Muscle of arm (tissue), 1 donor: ENCODE measurements at regions not wholly inside any gene's neighbourhood (a gene's known extent, or its start where the extent isn't known, plus 50 kb on each side); places are given as distances from the start of the nearest gene placed in this dataset.

Source experiments
- DNase-seq: peaks from one replicate; pipeline ENCODE4 v3.0.0-alpha.2; 2013

- no peak for DNase-seq
Observed at GRCh38 chr1:5501206-5501930, 490.9 kb downstream of the NPHP4 start.

GRCh38 chr1:5500541-5500940, 491.7 kb downstream of the NPHP4 start:
- DNase-seq = no peak

DNA sequence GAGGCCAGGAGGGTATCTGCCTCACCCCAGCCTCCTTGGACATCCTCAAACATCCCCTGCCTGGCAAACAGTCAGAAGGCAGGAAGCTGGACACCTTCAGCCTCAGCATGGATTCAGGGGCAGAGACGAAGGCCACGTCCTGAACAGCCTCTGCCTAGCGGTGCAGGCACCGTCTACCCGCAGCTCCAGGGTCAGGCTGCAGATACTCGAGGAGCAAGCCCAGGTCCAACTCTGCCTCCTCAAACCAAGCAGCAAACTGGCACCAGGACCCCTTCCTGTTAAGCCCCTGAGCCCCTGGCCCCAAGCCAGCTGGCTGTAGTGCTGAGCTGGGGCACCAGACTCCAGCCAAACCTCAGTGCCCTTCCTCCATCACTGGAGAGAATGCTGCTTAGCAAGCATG, 494.7 kb downstream of the NPHP4 start:
- DNase-seq = no peak

GRCh38 chr1:5495596-5496410, 496.4 kb downstream of the NPHP4 start:
- DNase-seq = no peak

DNA sequence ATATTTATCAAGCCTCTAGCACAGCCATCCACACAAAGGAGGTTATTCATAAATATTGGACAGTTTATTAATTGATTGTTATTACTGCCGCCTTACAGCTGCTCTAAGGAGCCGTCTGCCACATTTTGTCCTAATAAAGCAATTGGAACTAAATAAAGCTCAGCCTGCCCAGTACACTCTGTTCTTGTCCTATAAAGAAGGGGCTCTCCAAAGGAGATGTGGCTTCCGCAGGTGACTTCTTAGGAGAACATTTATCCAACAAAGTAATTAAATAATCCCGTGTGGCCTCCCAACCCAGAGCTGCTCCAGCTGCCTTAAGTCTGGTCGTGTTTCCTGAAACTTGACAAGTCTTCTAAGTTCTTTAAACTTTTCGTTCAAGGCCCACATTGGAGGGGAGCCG, 497.7 kb downstream of the NPHP4 start:
- DNase-seq = no peak

DNA sequence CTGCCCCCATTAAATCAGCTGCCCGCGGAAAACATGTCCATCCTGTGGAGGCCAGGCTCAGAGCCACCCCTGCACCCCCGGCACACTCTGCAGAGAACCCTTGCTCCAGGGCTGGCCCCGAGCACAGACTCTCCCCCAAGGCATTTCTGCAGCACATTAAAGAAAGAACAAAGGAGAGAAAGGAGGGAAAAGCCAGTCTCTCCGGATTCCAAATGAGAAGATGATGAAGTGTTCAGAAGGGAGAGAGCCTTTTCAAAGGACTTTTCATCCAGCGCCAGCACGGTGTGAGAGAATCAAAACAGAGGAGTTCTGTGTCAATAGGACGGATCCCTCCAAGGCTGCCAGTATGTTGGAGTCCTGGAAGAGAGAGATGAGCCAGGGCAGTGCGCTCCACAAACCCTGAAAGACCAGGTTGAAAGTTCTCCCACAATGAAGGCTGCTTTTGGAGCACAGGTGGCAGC, 498.3 kb downstream of the NPHP4 start:
- DNase-seq = no peak

DNA sequence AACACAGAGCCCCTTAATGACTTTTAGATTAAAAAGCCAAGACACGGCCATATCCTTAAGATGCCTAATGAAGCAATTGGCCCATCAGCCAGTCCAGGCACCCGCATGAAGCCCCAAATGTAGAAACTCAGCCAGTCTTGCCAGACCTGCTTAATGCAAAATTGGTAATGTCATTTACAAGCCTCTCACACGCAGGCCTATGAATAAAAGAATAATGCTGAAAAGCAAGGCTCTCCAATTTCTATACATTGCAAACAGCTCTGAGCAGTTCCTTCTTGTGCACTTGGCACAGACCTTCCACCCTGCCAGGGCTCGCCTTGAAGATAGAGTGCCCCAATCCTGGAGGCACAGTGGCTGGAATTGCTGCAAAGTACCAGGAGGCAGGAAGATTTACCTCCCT, 498.9 kb downstream of the NPHP4 start:
- DNase-seq = no peak

GRCh38 chr1:5492846-5493245, 499.4 kb downstream of the NPHP4 start:
- no peak for DNase-seq

DNA sequence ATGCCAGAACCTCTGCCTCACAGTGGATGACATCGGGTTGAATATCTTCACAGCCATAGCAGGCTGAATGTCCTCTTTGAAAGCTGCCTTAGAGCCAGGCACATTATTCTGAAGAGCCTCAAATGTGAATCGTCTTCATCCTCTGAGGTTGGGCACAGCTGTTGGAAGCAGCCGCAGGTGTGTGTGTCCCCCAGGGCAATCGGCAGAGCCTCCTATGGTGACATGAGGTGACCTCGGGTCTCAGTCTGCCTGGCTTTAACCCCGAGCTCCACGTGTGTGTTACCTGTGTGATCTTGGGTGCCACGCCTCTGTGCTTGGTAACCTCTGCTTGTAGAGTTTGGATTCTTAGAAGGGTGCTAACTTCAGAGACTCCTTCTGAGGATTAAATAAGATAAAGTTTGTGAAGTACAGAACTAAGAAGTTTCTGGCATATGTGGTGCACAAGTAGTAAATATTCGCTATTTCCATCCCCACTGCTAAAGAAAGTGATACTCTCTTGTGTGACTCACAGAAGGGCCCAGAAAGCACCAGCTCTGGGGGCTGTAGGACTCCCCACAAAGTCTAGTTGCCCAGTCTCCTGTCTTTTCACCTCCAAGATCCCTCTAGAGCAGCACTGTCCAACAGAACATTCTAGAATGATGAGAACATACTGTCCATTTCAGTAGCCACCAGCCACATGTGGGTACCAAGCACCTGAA, 500.9 kb downstream of the NPHP4 start:
- DNase-seq = no peak

GRCh38 chr1:5490635-5491034, 501.6 kb downstream of the NPHP4 start:
- no peak for DNase-seq

GRCh38 chr1:5488448-5488847, 503.8 kb downstream of the NPHP4 start:
- no peak for DNase-seq

- DNase-seq = no peak
Observed at GRCh38 chr1:5485968-5486696, 506.1 kb downstream of the NPHP4 start.

DNA sequence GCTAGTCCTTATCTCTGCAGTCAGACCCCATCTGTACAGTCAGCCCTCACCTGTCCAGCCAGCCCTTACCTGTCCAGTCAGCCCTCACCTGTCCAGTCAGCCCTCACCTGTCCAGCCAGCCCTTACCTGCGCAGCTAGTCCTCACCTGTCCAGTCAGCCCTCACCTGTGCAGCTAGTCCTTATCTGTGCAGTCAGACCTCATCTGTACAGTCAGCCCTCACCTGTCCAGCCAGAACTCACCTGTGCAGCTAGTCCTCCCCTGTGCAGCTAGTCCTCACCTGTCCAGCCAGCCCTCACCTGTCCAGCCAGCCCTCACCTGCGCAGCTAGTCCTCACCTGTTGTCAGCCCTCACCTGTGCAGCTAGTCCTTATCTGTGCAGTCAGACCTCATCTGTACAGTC, 506.8 kb downstream of the NPHP4 start:
- no peak for DNase-seq

- DNase-seq = no peak
Observed at GRCh38 chr1:5484451-5485165, 507.6 kb downstream of the NPHP4 start.

- no peak for DNase-seq
Observed at GRCh38 chr1:5481889-5482288, 510.3 kb downstream of the NPHP4 start.

DNA sequence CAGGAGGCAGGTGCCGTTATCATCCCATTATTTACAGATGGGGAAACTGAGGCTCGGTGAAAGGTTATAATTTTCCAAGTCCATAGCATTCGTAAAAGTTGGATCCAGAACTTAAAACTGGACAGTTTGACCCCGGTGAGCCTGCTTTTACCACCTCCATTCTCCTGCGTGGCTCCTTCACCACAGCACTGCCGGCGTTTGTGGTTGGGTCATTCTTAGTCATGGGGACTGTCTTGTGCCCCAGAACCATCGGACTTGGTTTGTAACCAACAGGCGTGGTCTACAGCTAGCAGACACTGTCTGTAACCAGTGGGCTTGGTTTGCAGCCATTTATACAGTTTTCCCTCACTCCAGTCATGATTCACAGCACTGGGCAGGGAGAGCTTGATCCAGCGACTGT, 511.3 kb downstream of the NPHP4 start:
- no peak for DNase-seq

DNA sequence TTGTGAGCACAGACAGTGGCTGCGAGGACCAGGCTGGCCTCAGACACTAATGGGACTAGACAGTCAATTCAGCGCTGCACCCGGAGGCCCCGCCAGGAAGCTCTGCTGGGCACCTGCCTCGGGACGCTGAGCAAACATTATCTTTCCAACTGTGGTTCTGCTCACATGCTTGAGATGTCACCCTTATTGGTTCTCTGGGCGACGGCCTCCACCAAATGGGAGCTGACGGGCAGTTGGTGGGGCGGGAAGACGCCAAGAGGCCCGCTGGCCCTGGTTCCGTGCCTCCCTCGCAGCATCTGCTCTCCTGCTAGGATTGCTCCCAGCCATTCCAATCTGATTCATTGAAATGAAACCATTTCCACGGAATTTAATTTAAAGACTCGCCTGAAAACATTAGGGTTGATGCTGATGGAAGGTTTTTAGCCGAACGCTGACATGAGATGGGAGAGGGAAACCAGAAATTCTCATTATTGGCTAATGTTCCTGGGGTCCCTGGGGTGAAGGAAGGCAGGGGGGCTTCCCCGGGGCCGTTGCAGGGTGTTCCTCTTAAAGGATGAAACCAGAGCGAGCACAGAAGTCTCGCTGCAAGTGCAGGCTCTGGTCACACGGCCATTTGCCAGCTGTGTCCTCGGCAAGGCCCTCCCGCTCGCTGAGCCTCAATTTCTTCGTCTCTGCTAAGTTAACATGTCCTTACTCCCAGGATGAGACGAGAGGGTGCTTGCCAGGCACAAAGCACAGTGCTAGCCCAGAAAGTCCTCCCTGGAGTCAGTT, 512.2 kb downstream of the NPHP4 start:
- no peak for DNase-seq

- DNase-seq = no peak
Observed at GRCh38 chr1:5478961-5479360, 513.3 kb downstream of the NPHP4 start.

DNA sequence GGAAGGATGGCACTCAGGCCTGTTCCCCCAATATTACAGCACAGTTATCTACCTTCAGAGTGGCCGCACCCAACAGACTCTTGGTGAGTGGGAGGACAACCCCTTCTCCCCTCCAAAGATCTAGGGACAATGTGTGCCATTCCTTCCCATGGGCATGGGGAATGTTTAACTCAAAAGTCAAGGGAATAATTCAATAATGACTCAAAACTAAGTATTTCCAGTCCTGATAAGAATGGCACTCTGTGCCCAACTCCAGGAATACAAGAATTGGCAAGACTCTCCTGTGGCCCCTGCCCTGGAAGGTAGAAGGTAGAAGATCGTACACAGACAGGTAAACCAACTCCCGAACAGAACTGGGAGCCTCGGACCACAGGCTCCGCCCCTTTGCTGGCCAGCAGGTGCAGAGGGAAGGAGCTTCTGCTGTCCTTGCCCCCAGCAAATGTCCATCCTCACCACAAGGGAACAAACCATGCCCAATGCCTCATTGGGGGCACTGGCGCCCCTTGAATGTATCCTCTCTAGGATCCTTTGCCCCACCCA, 514.0 kb downstream of the NPHP4 start:
- no peak for DNase-seq

- DNase-seq = no peak
Observed at GRCh38 chr1:5477716-5478115, 514.5 kb downstream of the NPHP4 start.
